Neural progenitor cell (in vitro differentiated cells): ENCODE measurements at regions not wholly inside any gene's neighbourhood (a gene's known extent, or its start where the extent isn't known, plus 50 kb on each side); places are given as distances from the start of the nearest gene placed in this dataset.
A peak's percentile ranks its signal among the peaks of the same experiment; 100 is the strongest.

ENCODE experiments used
- EZH2 ChIP-seq: fragments of 200-600 bp; sonication (generic); IDR thresholded peaks from 2 replicates; pipeline ENCODE4 v1.6.1; 2017; ENCODE audit warnings: antibody characterized with exemption, mild to moderate bottlenecking, moderate library complexity
- TF ChIP-seq, protein P1 (sequence below): fragments of 200-600 bp; sonication (generic); IDR thresholded peaks from 2 replicates; pipeline ENCODE4 v1.5.1; 2017; ENCODE audit warnings: antibody characterized with exemption, mild to moderate bottlenecking

DNA sequence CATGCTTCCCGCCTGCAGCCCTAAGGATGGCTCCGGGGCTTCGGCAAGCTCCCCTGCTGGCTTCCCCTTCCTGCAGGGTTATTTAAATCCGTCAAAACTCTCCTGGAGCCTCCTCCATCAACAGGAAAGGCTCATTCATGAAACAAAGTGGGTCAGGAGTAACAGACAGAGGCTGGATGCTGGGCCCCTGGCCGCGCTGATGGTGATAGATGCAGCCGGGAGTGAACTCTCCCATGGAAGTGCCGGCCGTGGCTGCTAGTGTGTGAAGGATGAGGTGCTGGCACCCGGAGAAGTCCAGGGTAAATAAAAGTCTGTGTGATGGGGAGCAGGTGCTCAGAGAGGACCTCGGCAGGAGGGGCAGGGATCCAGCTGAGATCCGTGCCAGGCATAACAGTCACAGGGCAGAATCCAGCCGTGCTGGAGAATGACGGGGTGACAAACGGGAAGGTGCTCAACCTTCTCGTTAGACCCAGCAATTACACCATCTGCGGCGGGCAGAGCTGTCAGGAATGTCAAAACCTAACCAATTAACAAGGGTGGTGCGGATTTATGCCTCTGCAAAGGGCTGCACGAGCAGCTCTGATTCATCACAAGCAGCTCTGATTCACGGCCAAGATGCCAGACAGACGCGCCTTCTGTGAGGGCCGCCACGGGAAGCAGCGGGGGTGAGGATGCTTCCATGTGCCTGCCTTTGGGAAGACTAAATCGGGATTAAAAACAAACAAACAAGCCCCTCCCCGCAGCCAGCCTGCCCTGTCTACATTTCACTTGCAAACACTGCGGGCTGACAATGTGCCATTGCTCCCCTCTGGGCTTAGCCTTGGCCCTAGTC lies 55.6 kb downstream of the SYNE3 start:
- TF ChIP-seq, protein P1, sequence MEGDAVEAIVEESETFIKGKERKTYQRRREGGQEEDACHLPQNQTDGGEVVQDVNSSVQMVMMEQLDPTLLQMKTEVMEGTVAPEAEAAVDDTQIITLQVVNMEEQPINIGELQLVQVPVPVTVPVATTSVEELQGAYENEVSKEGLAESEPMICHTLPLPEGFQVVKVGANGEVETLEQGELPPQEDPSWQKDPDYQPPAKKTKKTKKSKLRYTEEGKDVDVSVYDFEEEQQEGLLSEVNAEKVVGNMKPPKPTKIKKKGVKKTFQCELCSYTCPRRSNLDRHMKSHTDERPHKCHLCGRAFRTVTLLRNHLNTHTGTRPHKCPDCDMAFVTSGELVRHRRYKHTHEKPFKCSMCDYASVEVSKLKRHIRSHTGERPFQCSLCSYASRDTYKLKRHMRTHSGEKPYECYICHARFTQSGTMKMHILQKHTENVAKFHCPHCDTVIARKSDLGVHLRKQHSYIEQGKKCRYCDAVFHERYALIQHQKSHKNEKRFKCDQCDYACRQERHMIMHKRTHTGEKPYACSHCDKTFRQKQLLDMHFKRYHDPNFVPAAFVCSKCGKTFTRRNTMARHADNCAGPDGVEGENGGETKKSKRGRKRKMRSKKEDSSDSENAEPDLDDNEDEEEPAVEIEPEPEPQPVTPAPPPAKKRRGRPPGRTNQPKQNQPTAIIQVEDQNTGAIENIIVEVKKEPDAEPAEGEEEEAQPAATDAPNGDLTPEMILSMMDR = no peak
- TF ChIP-seq EZH2 = peak; percentile 60
